GM12878 (cell line): ENCODE measurements at regions not wholly inside any gene's neighbourhood (a gene's known extent, or its start where the extent isn't known, plus 50 kb on each side); places are given as distances from the start of the nearest gene placed in this dataset.

Experiments used
- ATAC-seq: fragments of 200-7000 bp; cut with Tn5 transposase; 3 replicates; pipeline ENCODE4 v1.9.1; 2020; ENCODE audit warnings: mild to moderate bottlenecking, moderate library complexity
- BruUV-seq: library from RNA; stranded (reverse); fragments of 400-500 nt; replicated peaks from 2 replicates; lab custom pipeline; 2021; lab: Mats Ljungman, UMichigan
- CTCF ChIA-PET: fragments of 300-600 bp; sonication (Branson Sonifier 250); formaldehyde crosslinking; extraction: SDS; loops from one replicate; lab custom pipeline; 2021; ENCODE audit warnings: inconsistent platforms; lab: Yijun Ruan, JAX
- POLR2A ChIA-PET: fragments of 350-600 bp; formaldehyde crosslinking; extraction: SDS; loops from one replicate; lab custom pipeline; 2021; ENCODE audit warnings: inconsistent platforms; lab: Charles Lee
- RAD21 ChIA-PET: fragments of 300-600 bp; sonication (Branson Sonifier 250); formaldehyde crosslinking; loops from one replicate; lab custom pipeline; 2023; ENCODE audit warnings: antibody characterized with exemption; ENCODE audit not compliant: unreplicated experiment; lab: Charles Lee
- SMC1A ChIA-PET: fragments of 300-600 bp; sonication (Branson Sonifier 250); formaldehyde crosslinking; loops from one replicate; lab custom pipeline; 2023; ENCODE audit not compliant: unreplicated experiment, uncharacterized antibody; lab: Charles Lee
- DNase-seq: peaks from one replicate; pipeline ENCODE4 v3.0.0-alpha.2; 2011; ENCODE audit warnings: low read depth, low spot score
- FAIRE-seq: peaks from 3 replicates; lab custom pipeline; 2011; peaks lifted over from hg19 to GRCh38; lab: Jason Lieb, UNC
- H2AFZ ChIP-seq: 2 replicates; pipeline ENCODE4 v1.6.0; 2011; ENCODE audit warnings: low read depth, low read length, control low read depth; ENCODE audit not compliant: control insufficient read depth
- H3K27ac ChIP-seq: 2 replicates; pipeline ENCODE4 v1.5.1; 2011; ENCODE audit warnings: control low read depth; ENCODE audit not compliant: control insufficient read depth, insufficient read depth
- H3K27me3 ChIP-seq, 2 experiments: replicated peaks in 1 of 2; 2 replicates each; pipeline versions ENCODE4 v1.6.0 to v1.6.1; 2011; ENCODE audit warnings: low read length in 1 of 2; ENCODE audit not compliant: control insufficient read depth in 2 of 2, insufficient read depth in 2 of 2
- H3K36me3 ChIP-seq, 2 experiments: 2 replicates each; pipeline ENCODE4 v1.5.1; 2011; ENCODE audit warnings: low read length in 1 of 2; ENCODE audit not compliant: control insufficient read depth in 2 of 2, insufficient read depth in 2 of 2
- H3K4me1 ChIP-seq: 2 replicates; pipeline ENCODE4 v1.6.1; 2011; ENCODE audit warnings: mild to moderate bottlenecking, low read length, moderate library complexity, mixed read lengths; ENCODE audit not compliant: control insufficient read depth, insufficient read depth
- H3K4me2 ChIP-seq: 2 replicates; pipeline ENCODE4 v1.6.0; 2011; ENCODE audit warnings: control low read depth; ENCODE audit not compliant: control insufficient read depth, insufficient read depth
- H3K4me3 ChIP-seq: fragments of 200-600 bp; sonication (generic); 2 replicates; pipeline ENCODE4 v1.5.1; 2016
- H3K79me2 ChIP-seq: 2 replicates; pipeline ENCODE4 v1.6.0; 2011; ENCODE audit warnings: low read length; ENCODE audit not compliant: control insufficient read depth, insufficient read depth
- H3K9ac ChIP-seq: 2 replicates; pipeline ENCODE4 v1.8.0; 2011; ENCODE audit warnings: low read length, control low read depth, mixed read lengths; ENCODE audit not compliant: control insufficient read depth, insufficient read depth
- H3K9me3 ChIP-seq: replicated peaks from 3 replicates; pipeline ENCODE4 v1.5.1; 2011; ENCODE audit warnings: mild to moderate bottlenecking, low read length; ENCODE audit not compliant: control insufficient read depth, insufficient read depth
- H4K20me1 ChIP-seq: 2 replicates; pipeline ENCODE4 v1.6.0; 2011; ENCODE audit not compliant: control insufficient read depth, insufficient read depth
- CBFB ChIP-seq: IDR thresholded peaks from 2 replicates; pipeline ENCODE4 v1.6.1; 2016; ENCODE audit warnings: antibody characterized with exemption, low read depth
- CBX5 ChIP-seq: sonication (generic); IDR thresholded peaks from 2 replicates; pipeline ENCODE4 v1.6.1; 2016; ENCODE audit warnings: low read depth, moderate library complexity, mild to moderate bottlenecking, inconsistent platforms
- EED ChIP-seq: sonication (generic); IDR thresholded peaks from 2 replicates; pipeline ENCODE4 v1.6.1; 2016; ENCODE audit warnings: antibody characterized with exemption, low read depth
- EP300 ChIP-seq, 2 experiments: fragments of 150-350 bp in 1 of 2; IDR thresholded peaks; 2 replicates each; pipeline ENCODE4 v1.6.1; 2011 to 2012; ENCODE audit warnings: low read depth in 2 of 2, low read length in 2 of 2, borderline replicate concordance in 1 of 2, improper control_type of control experiment in 1 of 2, inconsistent platforms in 1 of 2; ENCODE audit not compliant: control insufficient read depth in 1 of 2
- FOS ChIP-seq: IDR thresholded peaks from 3 replicates; pipeline ENCODE4 v1.6.1; 2011; ENCODE audit warnings: borderline replicate concordance; ENCODE audit not compliant: insufficient read length; ENCODE audit errors: extremely low read depth
- FOXM1 ChIP-seq: IDR thresholded peaks from 2 replicates; pipeline ENCODE4 v1.6.1; 2012; ENCODE audit warnings: low read depth, mild to moderate bottlenecking, inconsistent platforms, low read length, moderate library complexity
- IKZF1 ChIP-seq: fragments of 450-650 bp; conservative IDR thresholded peaks from 2 replicates; pipeline ENCODE4 v1.6.1; 2017; ENCODE audit warnings: antibody characterized with exemption, mild to moderate bottlenecking
- MXI1 ChIP-seq: fragments of 150-350 bp; IDR thresholded peaks from 2 replicates; pipeline ENCODE4 v1.6.1; 2011; ENCODE audit warnings: low read depth, mild to moderate bottlenecking, inconsistent platforms, low read length, improper control_type of control experiment
- NBN ChIP-seq: fragments of 450-650 bp; IDR thresholded peaks from 2 replicates; pipeline ENCODE4 v1.6.1; 2016
- POLR2AphosphoS2 ChIP-seq: IDR thresholded peaks from 2 replicates; pipeline ENCODE4 v1.6.1; 2011; ENCODE audit warnings: low read depth, mild to moderate bottlenecking, low read length, improper control_type of control experiment, moderate library complexity
- RCOR1 ChIP-seq: conservative IDR thresholded peaks from 2 replicates; pipeline ENCODE4 v1.6.1; 2012; ENCODE audit warnings: low read depth, low read length, improper control_type of control experiment
- RELB ChIP-seq: fragments of 450-650 bp; IDR thresholded peaks from 2 replicates; pipeline ENCODE4 v1.6.1; 2017; ENCODE audit warnings: low read depth, mild to moderate bottlenecking, moderate library complexity
- RUNX3 ChIP-seq: IDR thresholded peaks from 2 replicates; pipeline ENCODE4 v1.6.1; 2012; ENCODE audit warnings: low read length, inconsistent platforms
- SKIL ChIP-seq: fragments of 450-650 bp; IDR thresholded peaks from 2 replicates; pipeline ENCODE4 v1.6.1; 2017; ENCODE audit warnings: mild to moderate bottlenecking, low read depth, inconsistent platforms; ENCODE audit not compliant: poor library complexity, severe bottlenecking
- SMAD5 ChIP-seq: IDR thresholded peaks from 2 replicates; pipeline ENCODE4 v1.6.1; 2016; ENCODE audit warnings: antibody characterized with exemption, low read depth
- SREBF2 ChIP-seq: IDR thresholded peaks from 2 replicates; pipeline ENCODE4 v1.6.1; 2012; ENCODE audit warnings: mild to moderate bottlenecking, low read length
- STAT1 ChIP-seq: fragments of 450-650 bp; conservative IDR thresholded peaks from 2 replicates; pipeline ENCODE4 v1.6.1; 2014; ENCODE audit warnings: antibody characterized with exemption, mild to moderate bottlenecking
- ZBTB33 ChIP-seq: fragments of 450-650 bp; IDR thresholded peaks from 2 replicates; pipeline ENCODE4 v1.6.1; 2017; ENCODE audit warnings: mild to moderate bottlenecking
- ZNF24 ChIP-seq: fragments of 450-650 bp; IDR thresholded peaks from 2 replicates; pipeline ENCODE4 v1.6.1; 2017; ENCODE audit warnings: antibody characterized with exemption, mild to moderate bottlenecking
- WGBS: methylation state at CpG from one replicate; pipeline ENCODE4 v1.1.6; 2016; ENCODE audit warnings: low lambda C conversion rate; ENCODE audit not compliant: insufficient replicate concordance, insufficient coverage; ENCODE audit errors: missing lambda C conversion rate; 5-methylcytosine and 5-hydroxymethylcytosine counted together
- in situ Hi-C: fragments of 300-500 bp; cut with MboI; formaldehyde crosslinking; loops from 9 replicates; pipeline ENCODE4 v1.14.3; 2018; ENCODE audit warnings: mixed read lengths
- intact Hi-C: fragments of 100-400 bp; cut with micrococcal nuclease; formaldehyde crosslinking; loops from one replicate; pipeline ENCODE4 v1.14.2; 2022; ENCODE audit not compliant: unreplicated experiment

GRCh38 chr15:38129531-38130204, 123.0 kb upstream of the SPRED1 start:
- in situ Hi-C loops (no loop called here), intact Hi-C loops (loop anchor here (1.0 to 5.0 kb wide), 2 partner anchors 44 to 123 kb away; partner anchors contain the start of gene SPRED1)
- Histone ChIP-seq H3K27ac (peak overlapping the region; percentile 20; the same call in 1 of the 2 replicates), H3K79me2 (no peaks in the 10 kb centered on the region), H2AFZ (peak overlapping the region; percentile 52), H3K27me3 (no peaks in the 10 kb centered on the region), H3K4me3 (peak overlapping the region; percentile 38; the same call in 1 of the 2 replicates), H3K9me3 (no peaks in the 10 kb centered on the region), H4K20me1 (no peaks in the 10 kb centered on the region), H3K4me2 (peak overlapping the region; percentile 73), H3K4me1 (peaks cover 17% of the 10 kb centered on the region), H3K36me3 (no peaks in the 10 kb centered on the region), H3K9ac (no peak overlapping the region)
- ChIA-PET POLR2A (interaction anchor here (1.6 kb wide), 1 partner anchor 18 kb away, joined by 4 read pairs; no protein-coding TSS in a partner anchor), RAD21 (interaction anchor here (0.8 to 4.4 kb wide), 9 partner anchors 10 to 311 kb away, joined by 3 to 39 read pairs (median 4); no protein-coding TSS in a partner anchor), SMC1A (interaction anchor here (0.7 to 3.3 kb wide), 16 partner anchors 10 to 171 kb away, joined by 3 to 37 read pairs (median 4); no protein-coding TSS in a partner anchor), CTCF (interaction anchor here (0.7 to 2.0 kb wide), 6 partner anchors 10 to 223 kb away, joined by 3 to 6 read pairs (median 4); no protein-coding TSS in a partner anchor)
- ATAC-seq (peak; percentile 81), FAIRE-seq (no peak), DNase-seq (peak; percentile 39)
- under 1% methylated on average over 12 of the region's 12 CpGs for WGBS
- BruUV-seq = no TSS peak
- TF ChIP-seq RCOR1 = 0 out of 2 replicates have a peak, but pooled peaks have one; percentile 31
- TF ChIP-seq MXI1 = peak; percentile 52; the same call in 1 of the 2 replicates
- no peak for TF ChIP-seq ZBTB33
- TF ChIP-seq CBX5 = no peak
- TF ChIP-seq CBFB = 0 out of 2 replicates have a peak, but pooled peaks have one; percentile 28
- no peak for TF ChIP-seq POLR2AphosphoS2
- peak; percentile 78 for TF ChIP-seq IKZF1
- no peak for TF ChIP-seq ZNF24
- TF ChIP-seq RELB = peak; percentile 68; the same call in 1 of the 2 replicates
- peak; percentile 65 for TF ChIP-seq SKIL
- TF ChIP-seq SREBF2 = no peak
- no peak for TF ChIP-seq FOXM1
- no peak for TF ChIP-seq FOS
- no peak for TF ChIP-seq SMAD5
- TF ChIP-seq NBN = 0 out of 2 replicates have a peak, but pooled peaks have one; percentile 48
- peak; percentile 57 for TF ChIP-seq RUNX3
- no peak for TF ChIP-seq STAT1
- TF ChIP-seq EP300 (IDR thresholded peaks at IDR 0.05; ENCODE audit: borderline replicate concordance in 1 of 2, control insufficient read depth in 1 of 2, low read depth in 2 of 2, low read length in 2 of 2) = peak in 1 of 2 experiments; percentile 32; a peak in 1 of 4 replicates
- TF ChIP-seq EED = peak; percentile 82
